Erythroblast (primary cell): ENCODE measurements at regions not wholly inside any gene's neighbourhood (a gene's known extent, or its start where the extent isn't known, plus 50 kb on each side); places are given as distances from the start of the nearest gene placed in this dataset.

Experiments
- GATA1 ChIP-seq: IDR thresholded peaks from 2 replicates; pipeline ENCODE4 v1.6.1; 2011; ENCODE audit warnings: low read depth, mild to moderate bottlenecking, control low read depth, low read length, moderate library complexity
- POLR2A ChIP-seq: IDR thresholded peaks from 2 replicates; pipeline ENCODE4 v1.6.1; 2011; ENCODE audit warnings: mild to moderate bottlenecking, low read length

GRCh38 chr17:77737442-77738265, 220.8 kb upstream of the TNRC6C start:
- TF ChIP-seq POLR2A: no peak
- TF ChIP-seq GATA1: no peak
